Bronchial epithelial cell (primary cell): ENCODE measurements at regions not wholly inside any gene's neighbourhood (a gene's known extent, or its start where the extent isn't known, plus 50 kb on each side); places are given as distances from the start of the nearest gene placed in this dataset.

Source experiments
- DNase-seq: peaks from one replicate; pipeline ENCODE4 v3.0.0-alpha.2; 2010; ENCODE audit warnings: low read depth
- FAIRE-seq: peaks from 2 replicates; lab custom pipeline; 2011; peaks lifted over from hg19 to GRCh38; lab: Jason Lieb, UNC
- H3K27me3 ChIP-seq: 2 replicates; pipeline ENCODE4 v1.5.1; 2011; ENCODE audit warnings: low read length; ENCODE audit not compliant: control insufficient read depth, insufficient read depth
- H3K36me3 ChIP-seq: 2 replicates; pipeline ENCODE4 v1.5.1; 2011; ENCODE audit warnings: low read length; ENCODE audit not compliant: control insufficient read depth, insufficient read depth
- H3K4me3 ChIP-seq: 2 replicates; pipeline ENCODE4 v1.5.1; 2011; ENCODE audit warnings: mild to moderate bottlenecking, low read depth, low read length, control low read depth
- TF ChIP-seq, protein P1 (sequence below): IDR thresholded peaks from 2 replicates; pipeline ENCODE4 v1.5.1; 2011; ENCODE audit warnings: mild to moderate bottlenecking, moderate library complexity, low read length, control low read depth, inconsistent platforms; ENCODE audit not compliant: insufficient read depth, severe bottlenecking

DNA sequence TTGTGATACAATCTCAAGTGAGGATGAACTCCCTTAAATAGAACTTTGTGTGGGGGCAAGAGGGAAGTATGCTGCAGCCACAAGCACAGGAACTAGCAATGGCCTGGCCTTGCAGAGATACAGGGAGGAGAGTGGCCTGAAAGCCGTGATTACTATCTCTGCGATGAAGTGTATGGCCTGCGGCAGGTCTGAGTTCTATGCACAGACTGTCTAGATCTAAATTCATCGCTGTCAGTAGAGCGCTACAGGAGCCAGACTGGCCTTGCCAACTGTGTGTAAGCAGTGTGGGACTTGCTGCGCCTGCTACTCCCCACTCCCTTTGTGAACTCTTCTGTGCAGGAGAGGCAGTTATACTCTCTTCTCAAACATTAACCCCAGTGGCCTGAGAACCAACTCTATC is 997.0 kb downstream of the GRIK2 start:
- H3K4me3 ChIP-seq: no peak overlapping the region
- DNase-seq: no peak

DNA sequence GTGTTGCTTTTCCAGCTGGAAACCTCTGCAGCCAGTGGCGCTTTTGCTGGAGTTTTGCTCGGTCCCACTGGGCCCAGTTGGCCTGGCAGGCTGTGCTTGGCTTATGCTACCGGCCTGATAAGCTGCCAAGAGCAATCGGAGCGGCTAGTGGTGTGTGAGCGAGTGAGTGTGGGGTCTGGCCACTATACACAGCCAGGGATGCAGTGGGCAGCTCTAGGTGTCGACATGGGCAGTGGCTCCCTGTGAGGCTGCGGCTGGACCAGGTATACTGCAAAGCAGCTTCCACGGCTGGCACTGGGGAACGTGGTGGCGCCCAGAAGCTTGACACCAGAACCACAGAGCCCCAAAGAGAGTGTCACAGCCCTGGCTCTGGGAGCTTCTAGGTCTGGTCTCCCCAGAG is 996.5 kb downstream of the GRIK2 start:
- Histone ChIP-seq H3K36me3 (no peaks in the 10 kb centered on the region), H3K4me3 (no peak overlapping the region), H3K27me3 (no peaks in the 10 kb centered on the region)
- TF ChIP-seq, protein P1, sequence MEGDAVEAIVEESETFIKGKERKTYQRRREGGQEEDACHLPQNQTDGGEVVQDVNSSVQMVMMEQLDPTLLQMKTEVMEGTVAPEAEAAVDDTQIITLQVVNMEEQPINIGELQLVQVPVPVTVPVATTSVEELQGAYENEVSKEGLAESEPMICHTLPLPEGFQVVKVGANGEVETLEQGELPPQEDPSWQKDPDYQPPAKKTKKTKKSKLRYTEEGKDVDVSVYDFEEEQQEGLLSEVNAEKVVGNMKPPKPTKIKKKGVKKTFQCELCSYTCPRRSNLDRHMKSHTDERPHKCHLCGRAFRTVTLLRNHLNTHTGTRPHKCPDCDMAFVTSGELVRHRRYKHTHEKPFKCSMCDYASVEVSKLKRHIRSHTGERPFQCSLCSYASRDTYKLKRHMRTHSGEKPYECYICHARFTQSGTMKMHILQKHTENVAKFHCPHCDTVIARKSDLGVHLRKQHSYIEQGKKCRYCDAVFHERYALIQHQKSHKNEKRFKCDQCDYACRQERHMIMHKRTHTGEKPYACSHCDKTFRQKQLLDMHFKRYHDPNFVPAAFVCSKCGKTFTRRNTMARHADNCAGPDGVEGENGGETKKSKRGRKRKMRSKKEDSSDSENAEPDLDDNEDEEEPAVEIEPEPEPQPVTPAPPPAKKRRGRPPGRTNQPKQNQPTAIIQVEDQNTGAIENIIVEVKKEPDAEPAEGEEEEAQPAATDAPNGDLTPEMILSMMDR: no peak
- DNase-seq (no peak), FAIRE-seq (no peak)

More for the DNA sequence above, 997.0 kb downstream of the GRIK2 start:
- Histone ChIP-seq H3K27me3 (no peaks in the 10 kb centered on the region), H3K36me3 (no peaks in the 10 kb centered on the region)
- no peak for FAIRE-seq
- TF ChIP-seq, protein P1: no peak

DNA sequence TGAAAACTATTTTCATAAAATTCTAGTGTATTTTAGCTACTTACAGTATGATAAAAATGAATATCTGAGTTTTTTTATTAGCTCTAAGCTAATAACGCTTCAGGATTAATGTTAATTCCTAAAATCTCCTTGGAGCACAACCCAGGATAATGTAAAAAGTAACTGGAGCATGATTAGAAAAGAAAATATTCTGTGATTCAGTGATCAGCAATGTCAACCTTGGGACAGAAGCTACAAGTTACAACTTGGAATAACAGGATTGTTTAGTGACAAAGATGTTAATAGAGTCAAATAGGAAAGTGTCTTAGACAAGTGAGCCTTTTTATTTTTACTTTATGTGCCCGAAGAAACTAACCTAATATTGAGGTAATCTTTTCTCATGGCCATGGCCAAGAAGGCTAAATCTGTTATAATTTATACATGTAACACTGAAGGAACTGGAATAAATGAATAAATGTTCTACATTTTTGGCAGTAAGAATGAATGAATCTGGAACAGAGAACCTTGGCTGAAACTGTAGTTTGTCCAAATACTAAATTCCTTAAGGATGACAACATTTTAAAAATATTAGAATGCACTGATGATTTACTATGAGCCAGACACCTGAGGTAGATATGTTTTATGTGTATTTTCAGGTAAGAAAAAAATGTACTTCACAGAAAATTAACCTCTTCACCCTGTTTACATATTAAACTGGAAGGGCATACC is 994.0 kb downstream of the GRIK2 start:
- TF ChIP-seq, protein P1: no peak
- FAIRE-seq (no peak), DNase-seq (peak; percentile 91)
- Histone ChIP-seq H3K36me3 (no peaks in the 10 kb centered on the region), H3K4me3 (no peak overlapping the region), H3K27me3 (no peaks in the 10 kb centered on the region)

DNA sequence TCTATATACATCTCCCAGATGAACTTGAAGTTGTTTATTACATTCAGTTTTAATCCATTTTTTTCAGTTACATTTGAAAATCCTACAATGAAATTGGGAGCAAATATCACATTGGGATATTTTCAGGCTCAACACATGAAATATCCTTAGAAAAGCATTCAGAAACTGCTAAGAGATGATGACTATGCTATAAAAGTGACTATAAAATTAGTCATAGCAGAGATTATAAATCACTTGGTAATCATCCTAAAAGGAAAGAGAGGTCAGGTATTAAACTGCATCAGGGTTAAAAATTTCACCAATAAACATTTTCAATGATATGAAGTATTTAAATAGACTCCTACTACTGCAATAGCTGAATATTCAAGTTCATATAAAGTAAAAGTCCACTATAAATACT is 987.7 kb downstream of the GRIK2 start:
- Histone ChIP-seq H3K4me3 (no peak overlapping the region), H3K27me3 (no peaks in the 10 kb centered on the region), H3K36me3 (no peaks in the 10 kb centered on the region)
- DNase-seq (peak; percentile 64), FAIRE-seq (no peak)
- TF ChIP-seq, protein P1: no peak

DNA sequence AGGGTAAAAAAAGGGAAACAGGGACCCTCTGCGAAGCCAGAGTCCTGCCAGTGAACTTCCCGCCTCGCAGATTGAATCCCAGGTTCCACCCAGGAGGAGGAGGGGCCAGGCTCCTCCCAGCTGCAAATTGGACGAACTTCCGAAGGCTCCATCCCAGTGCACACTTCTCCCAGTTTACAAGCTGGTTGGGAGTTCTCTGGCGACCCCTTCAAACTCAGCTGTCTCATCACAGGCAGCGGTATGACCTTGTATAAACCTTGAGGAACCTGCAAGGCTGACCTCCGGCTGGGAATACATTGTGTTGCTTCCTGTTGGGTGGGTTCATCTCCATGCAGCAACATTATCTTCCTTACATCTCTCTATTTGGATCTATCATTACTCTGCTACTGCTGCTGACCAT is 962.7 kb downstream of the GRIK2 start:
- Histone ChIP-seq H3K36me3 (no peaks in the 10 kb centered on the region), H3K27me3 (no peaks in the 10 kb centered on the region), H3K4me3 (no peak overlapping the region)
- TF ChIP-seq, protein P1: no peak
- FAIRE-seq: no peak
- no peak for DNase-seq

DNA sequence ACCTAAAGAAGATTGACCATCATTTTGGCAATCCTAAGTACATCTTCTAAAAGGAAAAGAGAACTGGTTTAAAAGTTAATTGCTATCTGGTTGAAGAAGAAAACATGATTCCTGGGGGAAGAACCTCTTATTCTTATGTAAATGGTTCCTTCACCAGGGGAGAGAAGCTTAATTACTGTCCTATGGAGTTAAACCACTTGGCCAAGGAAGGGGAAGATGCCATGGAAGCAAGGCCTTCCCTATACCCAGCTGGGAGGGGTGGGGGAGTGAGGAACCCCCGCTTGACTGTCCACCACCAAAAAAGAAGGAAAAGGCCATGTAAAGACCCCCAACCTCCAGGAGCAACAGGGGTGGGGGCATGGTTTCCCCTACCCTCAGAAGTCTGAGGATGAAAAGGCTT is 962.1 kb downstream of the GRIK2 start:
- FAIRE-seq: no peak
- Histone ChIP-seq H3K4me3 (no peak overlapping the region), H3K36me3 (no peaks in the 10 kb centered on the region), H3K27me3 (no peaks in the 10 kb centered on the region)
- TF ChIP-seq, protein P1: no peak
- DNase-seq: no peak
